Body of pancreas (tissue), 4 donors: ENCODE measurements at regions not wholly inside any gene's neighbourhood (a gene's known extent, or its start where the extent isn't known, plus 50 kb on each side); places are given as distances from the start of the nearest gene placed in this dataset.

Source experiments
- ATAC-seq: fragments of 150-250 bp; one replicate; pipeline ENCODE4 v1.9.1; 2016
- DNase-seq, 4 donors: peaks; one replicate each; pipeline ENCODE4 v3.0.0-alpha.2; 2019
- H3K27ac ChIP-seq, 4 donors: fragments of 200-600 bp; sonication (generic); 1 replicate in 3 of 4; 2 replicates in 1 of 4; pipeline versions ENCODE4 v1.5.1 to v1.6.1; 2016 to 2019; ENCODE audit warnings: mild to moderate bottlenecking in 1 of 4, mixed read lengths in 1 of 4, moderate library complexity in 1 of 4
- H3K27me3 ChIP-seq, 2 donors: fragments of 200-600 bp; sonication (generic); one replicate each; pipeline ENCODE4 v1.6.0; 2016; ENCODE audit warnings: mild to moderate bottlenecking in 1 of 2
- H3K36me3 ChIP-seq, 2 donors: fragments of 200-600 bp; sonication (generic); replicated peaks in 1 of 2; 2 replicates each; pipeline ENCODE4 v1.5.1; 2016; ENCODE audit warnings: low read depth in 2 of 2; ENCODE audit not compliant: insufficient read depth in 1 of 2
- H3K4me1 ChIP-seq: fragments of 200-600 bp; sonication (generic); one replicate; pipeline ENCODE4 v1.6.0; 2016
- H3K4me3 ChIP-seq, 2 donors: fragments of 200-600 bp; sonication (generic); 1 replicate in 1 of 2; 2 replicates in 1 of 2; pipeline ENCODE4 v1.5.1; 2016 to 2019
- H3K9me3 ChIP-seq, 3 donors: fragments of 200-600 bp; sonication (generic); 1 replicate in 2 of 3; 2 replicates in 1 of 3; pipeline ENCODE4 v1.5.1; 2016
- CTCF ChIP-seq, 7 experiments: fragments of 450-650 bp in 4 of 7; fragments of 200-600 bp in 3 of 7; sonication (generic) in 3 of 7; IDR thresholded peaks; one replicate each; pipeline ENCODE4 v1.5.1; 2016 to 2019; ENCODE audit warnings: antibody characterized with exemption in 7 of 7
- POLR2A ChIP-seq, 3 donors: fragments of 450-650 bp; IDR thresholded peaks; one replicate each; pipeline ENCODE4 v1.6.1; 2016; ENCODE audit warnings: antibody characterized with exemption in 3 of 3, mild to moderate bottlenecking in 2 of 3
- WGBS, 2 donors: methylation state at CpG; one replicate each; pipeline ENCODE4 v1.1.5; 2017; 5-methylcytosine and 5-hydroxymethylcytosine counted together
- intact Hi-C: fragments of 100-400 bp; cut with DNase I; formaldehyde crosslinking; loops from one replicate; pipeline ENCODE4 v1.15.1; 2023

GRCh38 chr20:60171313-60171712, 213.1 kb downstream of the CDH26 start:
- Histone ChIP-seq H3K27me3 (no peaks in the 10 kb centered on the region), H3K27ac (no peak overlapping the region), H3K4me3 (no peak overlapping the region), H3K36me3 (no peaks in the 10 kb centered on the region), H3K9me3 (no peaks in the 10 kb centered on the region), H3K4me1 (no peaks in the 10 kb centered on the region)
- intact Hi-C loops, result no loop called here
- DNase-seq (no peak), ATAC-seq (no peak)
- TF ChIP-seq POLR2A (IDR thresholded peaks at IDR 0.05), result no peak
- TF ChIP-seq CTCF (IDR thresholded peaks at IDR 0.05), result no peak

GRCh38 chr20:60171738-60172137, 213.5 kb downstream of the CDH26 start:
- H3K27me3 ChIP-seq, result no peaks in the 10 kb centered on the region
- no peak for ATAC-seq
- no peak overlapping the region for H3K4me3 ChIP-seq
- H3K9me3 ChIP-seq, result no peaks in the 10 kb centered on the region
- no peak for TF ChIP-seq CTCF (IDR thresholded peaks at IDR 0.05)
- TF ChIP-seq POLR2A (IDR thresholded peaks at IDR 0.05), result no peak
- H3K27ac ChIP-seq, result no peak overlapping the region
- no peak for DNase-seq
- no peaks in the 10 kb centered on the region for H3K4me1 ChIP-seq
- WGBS, 2 donors, result 73 to 79% methylated on average over 4 of the region's 4 CpGs
- intact Hi-C loops, result no loop called here
- no peaks in the 10 kb centered on the region for H3K36me3 ChIP-seq

GRCh38 chr20:60172346-60172984, 214.2 kb downstream of the CDH26 start:
- Histone ChIP-seq H3K4me3 (no peak overlapping the region), H3K27me3 (no peaks in the 10 kb centered on the region), H3K4me1 (no peaks in the 10 kb centered on the region), H3K36me3 (no peaks in the 10 kb centered on the region), H3K9me3 (no peaks in the 10 kb centered on the region), H3K27ac (no peak overlapping the region)
- ATAC-seq (no peak), DNase-seq (no peak)
- 68 to 77% methylated on average over 8 of the region's 8 CpGs for WGBS, 2 donors
- intact Hi-C loops, result no loop called here
- no peak for TF ChIP-seq POLR2A (IDR thresholded peaks at IDR 0.05)
- no peak for TF ChIP-seq CTCF (IDR thresholded peaks at IDR 0.05)

- TF ChIP-seq POLR2A (IDR thresholded peaks at IDR 0.05), result no peak
- TF ChIP-seq CTCF (IDR thresholded peaks at IDR 0.05), result no peak
- Histone ChIP-seq H3K9me3 (no peaks in the 10 kb centered on the region), H3K4me1 (no peaks in the 10 kb centered on the region), H3K36me3 (no peaks in the 10 kb centered on the region), H3K4me3 (no peak overlapping the region), H3K27me3 (no peaks in the 10 kb centered on the region), H3K27ac (no peak overlapping the region)
- ATAC-seq, result no peak
- intact Hi-C loops, result no loop called here
- 63 to 69% methylated on average over 5 of the region's 5 CpGs for WGBS, 2 donors
- no peak for DNase-seq
Observed at GRCh38 chr20:60177080-60177479, 218.9 kb downstream of the CDH26 start.

- DNase-seq (no peak), ATAC-seq (no peak)
- Histone ChIP-seq H3K4me3 (no peak overlapping the region), H3K4me1 (no peaks in the 10 kb centered on the region), H3K27ac (no peak overlapping the region), H3K9me3 (no peaks in the 10 kb centered on the region), H3K36me3 (no peaks in the 10 kb centered on the region), H3K27me3 (no peaks in the 10 kb centered on the region)
- WGBS, 2 donors, result 75 to 82% methylated on average over 5 of the region's 5 CpGs
- intact Hi-C loops, result no loop called here
- TF ChIP-seq CTCF (IDR thresholded peaks at IDR 0.05) (no peak), POLR2A (IDR thresholded peaks at IDR 0.05) (no peak)
Observed at GRCh38 chr20:60180986-60181385, 222.8 kb downstream of the CDH26 start.
